ENCODE measurements at regions not wholly inside any gene's neighbourhood (a gene's known extent, or its start where the extent isn't known, plus 50 kb on each side); places are given as distances from the start of the nearest gene placed in this dataset.
A peak's percentile ranks its signal among the peaks of the same experiment; 100 is the strongest.
"Not testable (repeated sequence)": the region's sequence is repeated elsewhere in the genome, so short reads cannot be mapped to it uniquely, and the experiment has no call there.

DNA sequence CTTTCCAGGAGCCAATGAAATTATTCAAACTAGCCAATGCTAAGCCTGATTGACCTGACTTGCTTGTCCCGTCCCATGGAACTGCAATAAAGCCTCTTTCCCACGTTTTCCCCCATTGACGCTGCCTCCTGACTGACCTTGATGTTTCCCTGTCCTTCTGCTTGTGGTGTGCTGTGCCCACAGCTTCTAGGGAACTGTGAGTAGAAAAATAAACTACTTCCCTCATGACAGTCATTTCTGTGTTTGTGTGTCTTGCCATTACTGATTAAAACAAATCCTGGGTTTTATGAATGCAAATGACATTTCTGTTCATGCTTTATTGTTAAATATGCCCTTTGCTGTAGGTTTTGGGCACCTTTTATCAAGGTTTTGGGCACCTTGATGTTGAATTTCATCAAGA lies 91.3 kb upstream of the ABI1 start:
- DNase-seq (ENCODE audit: low read depth), result no peak

DNA sequence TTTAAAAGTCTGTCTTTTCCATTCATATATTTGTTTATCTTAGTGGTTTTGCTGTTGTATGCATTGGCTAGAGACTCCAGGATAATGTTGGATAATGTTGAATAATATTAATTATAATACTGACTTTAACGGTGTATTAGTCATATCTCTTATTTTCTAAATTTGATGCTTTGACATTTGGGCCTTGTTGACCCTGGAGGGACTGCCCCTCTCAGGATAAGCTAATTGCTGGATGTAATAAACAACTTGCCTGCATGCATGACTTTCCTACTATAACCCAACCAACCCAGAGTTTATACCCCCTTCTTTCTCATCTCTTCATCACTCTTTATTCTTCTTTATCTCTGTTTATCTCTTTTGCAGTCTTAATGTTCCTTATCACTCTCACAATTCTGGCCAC lies 90.9 kb upstream of the ABI1 start:
- no peak for DNase-seq (ENCODE audit: low read depth)

DNA sequence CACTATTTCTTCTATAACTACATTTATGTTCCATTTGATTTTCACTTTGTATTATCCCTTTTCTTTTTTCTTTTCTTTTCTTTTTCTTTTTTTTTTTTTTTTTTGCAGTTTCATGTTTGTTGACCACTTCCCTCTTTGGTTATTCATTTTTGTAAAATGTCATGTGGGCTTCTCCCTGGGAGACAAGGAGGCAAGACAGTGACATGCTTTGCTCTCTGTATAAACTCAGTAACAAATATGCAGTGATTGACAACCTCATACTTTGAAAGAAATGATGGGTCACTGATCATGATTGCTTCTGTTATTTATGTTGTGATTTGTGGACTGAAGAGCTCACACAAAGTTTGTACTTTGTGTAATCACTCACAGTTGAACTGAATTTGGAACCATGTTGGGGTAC lies 90.2 kb upstream of the ABI1 start:
- DNase-seq (ENCODE audit: low read depth), result no peak

DNA sequence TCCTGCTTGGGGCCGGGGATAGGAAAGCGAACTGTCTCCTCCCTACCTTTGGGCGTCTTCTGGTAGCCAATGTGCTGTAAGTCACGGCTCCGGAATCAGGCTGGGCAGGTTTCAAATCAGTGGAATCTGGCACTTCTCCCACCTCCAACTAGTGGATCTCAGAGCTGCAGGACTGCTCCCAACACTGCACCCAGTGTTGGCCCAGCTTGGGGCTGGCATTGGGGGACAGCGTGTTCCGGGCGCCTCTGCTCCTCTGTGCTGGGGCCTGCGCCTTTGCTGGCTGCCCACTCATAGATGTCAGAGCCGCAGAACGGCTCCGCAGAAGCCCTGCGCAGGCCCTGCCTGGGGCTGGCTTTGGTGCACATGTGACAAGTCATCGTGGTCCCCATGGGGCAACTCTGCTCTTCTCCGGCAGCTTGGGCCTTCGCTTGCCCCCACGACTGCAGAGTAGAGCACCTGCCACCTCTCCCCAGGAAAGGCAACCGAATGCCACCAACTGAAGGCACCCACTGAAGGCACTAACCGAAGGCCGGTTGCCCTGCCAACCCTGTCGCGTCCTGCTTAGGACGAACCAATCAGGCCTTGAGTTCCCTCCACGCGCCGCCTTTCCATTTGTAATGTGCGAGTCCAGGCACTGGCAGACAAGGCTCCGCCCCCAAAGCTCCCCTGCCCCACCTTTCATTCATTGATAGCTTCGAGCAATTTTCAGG lies 85.5 kb upstream of the ABI1 start:
- no peak for DNase-seq (ENCODE audit: low read depth)

DNA sequence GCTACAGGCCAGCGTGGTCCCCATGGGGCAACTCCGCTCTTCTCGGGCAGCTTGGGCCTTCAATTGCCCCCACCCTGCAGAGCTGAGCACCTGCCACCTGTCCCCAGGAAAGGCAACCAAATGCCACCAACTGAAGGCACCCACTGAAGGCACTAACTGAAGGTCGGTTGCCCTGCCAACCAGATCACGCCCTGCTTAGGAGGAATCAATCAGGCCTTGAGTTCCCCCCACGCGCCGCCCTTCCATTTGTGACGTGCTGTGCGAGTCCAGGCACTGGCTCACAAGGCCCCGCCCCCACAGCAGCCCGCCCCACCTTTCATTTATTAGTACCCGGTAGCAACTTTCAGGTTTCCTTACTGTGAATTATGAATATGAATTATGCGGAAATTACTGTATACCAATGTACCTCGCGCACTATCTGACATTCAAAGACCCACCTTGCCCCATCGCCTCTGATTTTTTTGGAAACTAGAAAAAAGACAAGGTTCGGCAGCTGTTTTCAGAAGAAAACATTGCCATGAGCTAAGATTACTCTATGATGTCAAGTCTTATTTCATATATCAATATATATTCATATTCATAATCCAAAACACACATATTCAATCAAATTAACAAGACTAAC lies 83.6 kb upstream of the ABI1 start:
- DNase-seq (ENCODE audit: low read depth), result no peak

DNA sequence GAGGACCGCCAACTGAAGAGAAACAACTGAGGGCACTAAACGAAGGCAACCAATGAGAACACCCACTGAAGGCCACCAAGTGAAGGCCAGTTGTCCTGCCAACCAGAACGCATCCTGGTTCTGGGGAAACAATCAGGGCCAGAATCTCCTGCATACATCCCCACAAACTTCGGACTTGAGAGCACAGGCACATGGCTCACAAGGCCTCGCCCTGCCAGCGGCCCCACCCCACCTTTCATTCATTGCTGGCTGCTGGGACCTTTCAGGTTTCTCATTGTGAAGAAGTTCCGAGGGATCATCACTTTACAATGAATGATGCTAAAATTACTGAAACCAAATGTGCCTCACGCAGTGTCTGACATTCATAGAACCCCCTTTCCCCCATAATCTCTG lies 79.2 kb upstream of the ABI1 start:
- no peak for DNase-seq (ENCODE audit: low read depth)

DNA sequence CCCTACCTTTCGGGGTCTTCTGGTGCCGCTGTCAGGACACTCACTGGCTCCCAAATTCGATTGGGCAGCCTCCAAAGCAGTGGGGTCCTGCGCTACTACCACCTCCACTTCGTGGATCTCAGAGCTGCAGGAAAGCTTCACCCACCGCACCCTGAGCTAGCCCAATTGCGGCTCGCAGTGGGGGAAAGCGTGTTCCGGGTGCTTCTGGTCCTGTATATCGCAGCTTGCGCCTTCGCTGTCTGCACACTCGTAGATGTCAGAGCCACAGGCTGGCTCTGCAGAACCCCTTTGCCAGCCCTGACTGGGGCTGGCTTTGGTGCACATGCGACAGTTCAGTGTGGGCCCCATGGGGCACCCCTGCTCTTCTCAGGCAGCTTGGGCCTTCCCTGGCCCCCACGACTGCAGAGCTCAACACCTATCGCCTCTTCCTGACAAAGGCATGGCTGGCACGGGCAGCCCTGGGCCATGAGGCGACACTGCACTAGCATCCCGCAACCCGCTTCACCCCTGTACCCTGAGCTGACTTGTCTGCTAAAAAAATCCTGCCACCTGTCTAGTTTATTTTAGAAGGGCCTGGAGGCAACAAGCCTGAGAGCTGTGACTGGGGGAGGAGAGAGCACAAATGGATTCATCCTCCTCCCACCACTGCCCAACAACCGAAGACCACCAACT lies 78.7 kb upstream of the ABI1 start:
- no peak for DNase-seq (ENCODE audit: low read depth)

DNA sequence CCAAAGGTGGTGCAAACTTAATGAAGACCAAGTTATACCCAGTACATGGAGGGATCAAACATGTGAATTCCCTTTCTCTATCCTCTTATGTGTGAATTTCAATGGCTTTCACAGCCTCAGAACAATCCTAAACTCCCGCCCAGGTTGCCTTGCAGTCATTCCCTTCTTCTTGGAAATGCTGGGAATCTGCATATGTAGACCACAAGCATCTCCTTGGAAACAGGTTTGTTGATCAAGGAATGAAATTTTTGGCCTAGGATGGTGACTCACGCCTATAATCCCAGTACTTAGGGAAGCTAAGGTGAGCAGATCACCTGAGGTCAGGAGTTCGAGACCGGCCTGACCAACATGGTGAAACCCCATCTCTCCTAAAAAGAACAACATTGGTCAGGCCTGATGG lies 77.8 kb upstream of the ABI1 start:
- no peak for DNase-seq (ENCODE audit: low read depth)

DNA sequence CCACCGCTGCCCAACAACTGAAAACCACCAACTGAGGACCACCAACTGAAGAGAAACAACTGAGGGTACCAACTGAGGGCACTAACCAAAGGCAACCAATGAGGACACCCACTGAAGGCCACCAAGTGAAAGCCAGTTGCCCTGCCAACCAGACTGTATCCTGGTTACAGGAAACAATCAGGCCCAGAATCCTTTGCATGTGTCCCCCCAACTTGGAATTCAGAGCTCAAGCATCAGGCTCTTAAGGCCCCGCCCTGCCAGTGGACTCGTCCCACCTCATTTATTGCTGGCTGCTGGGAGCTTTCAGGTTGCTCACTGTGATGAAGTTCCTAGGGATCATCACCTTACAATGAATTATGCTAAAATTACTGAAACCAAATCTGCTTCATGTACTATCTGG lies 76.6 kb upstream of the ABI1 start:
- DNase-seq (ENCODE audit: low read depth), result no peak

DNA sequence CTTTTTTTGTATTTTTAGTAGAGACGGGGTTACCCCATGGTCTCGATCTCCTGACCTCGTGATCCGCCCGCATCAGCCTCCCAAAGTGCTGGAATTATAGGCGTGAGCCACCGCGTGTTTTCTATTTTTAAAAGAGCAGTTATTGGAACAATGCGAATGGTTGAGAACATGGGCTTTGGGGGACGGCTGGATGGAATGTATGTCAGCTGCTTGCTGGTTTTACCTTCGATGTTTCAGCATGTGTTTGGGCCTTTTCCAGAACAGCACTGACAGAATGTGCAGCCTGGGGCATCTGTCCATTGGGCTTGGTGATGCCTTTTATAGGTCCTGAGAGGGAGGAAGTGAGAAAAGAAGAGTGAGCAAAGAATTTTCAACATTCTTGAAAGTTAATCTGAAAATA lies 73.4 kb upstream of the ABI1 start:
- not testable (repeated sequence) for DNase-seq (ENCODE audit: low read depth)

DNA sequence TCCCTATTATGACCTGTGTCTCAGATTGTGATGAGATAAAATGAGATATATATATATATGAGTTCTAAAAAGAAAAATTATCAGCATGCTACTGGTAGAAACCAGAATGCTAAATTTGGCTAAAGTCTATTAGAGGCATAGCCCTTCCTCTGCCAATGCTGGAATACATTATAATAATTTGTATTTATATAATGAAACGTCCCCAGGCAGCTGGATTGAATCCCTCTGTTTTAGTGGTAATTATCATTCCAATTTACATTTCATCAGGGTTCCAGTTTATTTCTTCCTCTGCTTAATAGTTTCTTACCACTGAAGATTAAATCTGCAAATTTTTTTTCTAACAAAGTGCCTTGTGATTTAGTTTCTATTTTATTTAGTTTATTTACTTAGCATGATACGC lies 71.8 kb upstream of the ABI1 start:
- no peak for DNase-seq (ENCODE audit: low read depth)

DNA sequence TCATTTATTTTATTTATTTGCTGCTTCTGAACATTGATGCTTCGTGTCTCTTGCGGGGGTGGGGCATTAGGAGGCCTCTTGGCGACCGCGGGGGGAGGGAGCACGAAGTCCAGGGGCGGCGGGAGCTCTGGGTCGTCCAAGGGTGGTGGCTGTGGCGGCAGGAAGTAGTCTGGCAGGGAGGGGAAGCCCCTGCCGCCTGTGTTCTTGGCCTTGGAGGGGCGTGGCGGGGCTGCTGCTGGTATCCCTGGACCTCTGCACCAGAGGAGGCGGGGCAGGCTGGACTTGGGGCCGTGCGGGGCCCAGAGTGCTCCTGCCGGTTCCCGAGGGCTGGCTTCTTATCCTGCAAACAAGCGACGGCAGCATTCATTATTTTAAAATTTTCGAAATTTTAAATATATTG lies 70.5 kb upstream of the ABI1 start:
- no peak for DNase-seq (ENCODE audit: low read depth)

DNA sequence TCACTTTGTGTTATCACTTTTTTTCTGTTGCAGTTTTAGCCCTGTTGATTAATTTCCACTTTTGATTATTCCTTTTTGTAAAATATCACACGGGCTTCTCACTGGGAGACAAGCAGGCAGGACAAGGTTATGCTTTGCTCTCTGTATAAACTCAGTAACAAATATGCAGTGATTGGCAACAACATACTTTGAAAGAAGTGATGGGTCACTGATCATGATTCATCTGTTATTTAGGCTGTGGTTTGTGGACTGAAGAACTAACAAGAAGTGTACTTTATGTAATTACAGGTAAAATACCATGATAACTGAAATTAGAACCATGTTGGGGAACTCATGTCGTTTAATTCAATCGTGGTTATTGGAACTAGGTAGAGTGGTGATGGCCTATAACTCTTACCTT lies 62.1 kb upstream of the ABI1 start:
- DNase-seq (ENCODE audit: low read depth), result not testable (repeated sequence)

DNA sequence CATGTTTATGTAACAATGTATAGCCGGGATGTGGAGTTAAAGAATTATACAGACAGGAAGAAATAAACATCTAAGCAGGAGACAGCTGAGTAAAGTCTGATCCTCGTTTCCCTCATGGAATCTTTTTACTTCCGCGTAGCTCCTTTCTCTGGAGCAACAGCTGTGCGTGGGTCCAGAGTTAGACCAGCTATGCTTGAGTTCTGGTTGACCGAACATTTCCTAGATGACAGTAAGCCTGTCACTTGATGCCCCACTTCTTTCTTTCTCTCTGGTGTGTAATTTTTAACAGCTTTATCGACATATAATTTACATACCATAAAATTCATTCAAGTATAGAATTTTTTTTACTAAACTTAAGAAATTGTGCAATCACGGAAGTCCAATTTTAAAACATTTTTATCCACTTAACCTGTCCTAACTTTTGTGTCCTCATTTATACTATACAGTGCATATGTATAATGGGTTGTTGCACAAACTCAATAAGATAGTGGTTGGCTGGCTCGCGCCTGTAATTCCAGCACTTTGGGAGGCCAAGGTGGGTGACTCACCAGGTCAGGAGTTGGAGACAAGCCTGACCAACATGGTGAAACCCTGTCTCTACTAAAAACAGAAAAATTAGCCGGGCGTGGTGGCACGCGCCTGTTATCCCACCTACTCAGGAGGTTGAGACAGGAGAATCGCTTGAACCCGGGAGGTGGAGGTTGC lies 58.5 kb upstream of the ABI1 start:
- DNase-seq (ENCODE audit: low read depth), result not testable (repeated sequence)

DNA sequence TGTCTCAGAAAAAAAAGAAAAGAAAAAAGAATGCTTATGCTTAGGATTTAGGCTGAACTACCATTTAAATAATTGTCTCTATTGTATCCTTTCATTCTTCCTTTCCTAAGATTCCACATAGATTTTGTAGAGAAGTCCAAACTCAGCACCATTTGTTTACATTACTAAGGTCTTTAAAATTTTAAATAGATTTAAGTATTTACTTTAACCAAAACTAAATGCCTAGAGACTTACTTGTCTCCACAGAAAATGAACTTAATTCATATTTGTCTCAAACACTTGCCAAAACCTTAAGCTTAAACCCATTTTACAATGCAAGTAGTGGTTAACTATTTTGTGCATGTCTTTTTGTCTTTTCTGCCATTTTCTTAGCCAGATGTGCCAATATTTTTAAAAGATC lies 54.1 kb upstream of the ABI1 start:
- DNase-seq (ENCODE audit: low read depth), result peak; percentile 3

DNA sequence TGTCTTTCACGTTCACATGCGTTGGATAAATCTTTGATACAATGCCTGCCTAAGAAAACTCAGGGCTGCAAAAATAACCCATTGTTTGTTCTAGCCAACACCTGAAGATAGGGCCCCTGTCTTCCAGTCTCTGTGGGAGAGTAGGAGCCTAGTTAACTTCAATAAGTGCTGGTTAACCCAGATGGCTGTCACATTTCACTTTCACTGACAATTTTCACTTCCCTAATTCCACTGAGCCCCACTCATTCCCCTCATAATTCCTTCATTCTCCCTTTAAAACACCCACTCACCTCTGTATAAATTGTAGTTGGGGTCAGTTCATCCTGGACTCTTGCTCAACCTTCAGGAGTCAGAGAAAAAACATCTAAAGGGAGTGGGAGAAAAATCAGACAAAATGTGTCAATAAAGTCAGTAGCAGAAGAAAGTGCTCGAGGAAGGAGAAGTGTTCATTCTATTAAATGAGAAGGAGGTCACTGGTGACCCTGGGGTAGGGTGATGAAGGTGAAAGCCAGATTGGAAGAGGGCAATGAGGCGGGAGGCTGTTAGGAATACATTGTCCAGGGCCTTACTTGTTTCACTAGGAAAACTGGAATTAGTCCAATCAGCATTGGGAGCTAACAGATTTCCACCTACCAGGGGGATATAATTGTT lies 51.2 kb upstream of the ABI1 start:
- DNase-seq (ENCODE audit: low read depth), result no peak
